ENCODE measurements at regions not wholly inside any gene's neighbourhood (a gene's known extent, or its start where the extent isn't known, plus 50 kb on each side); places are given as distances from the start of the nearest gene placed in this dataset.

- no peak for DNase-seq (ENCODE audit: low read depth in 1 of 2, low spot score in 2 of 2)
- no peaks in the 10 kb centered on the region for H3K4me1 ChIP-seq (replicated peaks)
Observed at GRCh38 chr13:99862244-99862643, 109.3 kb downstream of the ZIC5 start.

GRCh38 chr13:99861771-99862170 is 109.8 kb downstream of the ZIC5 start:
- no peak overlapping the region for H3K4me3 ChIP-seq
- no peaks in the 10 kb centered on the region for H3K9me3 ChIP-seq (replicated peaks)
- no peak overlapping the region for H3K27ac ChIP-seq
- H3K4me1 ChIP-seq (replicated peaks) = no peaks in the 10 kb centered on the region
- peaks cover 94% of the 10 kb centered on the region for H3K27me3 ChIP-seq (replicated peaks)
- DNase-seq (ENCODE audit: low read depth in 1 of 2, low spot score in 2 of 2) = no peak
- no peaks in the 10 kb centered on the region for H3K36me3 ChIP-seq

More at GRCh38 chr13:99862244-99862643, 109.3 kb downstream of the ZIC5 start:
- Histone ChIP-seq H3K9me3 (replicated peaks) (no peaks in the 10 kb centered on the region), H3K4me3 (no peak overlapping the region), H3K36me3 (no peaks in the 10 kb centered on the region), H3K27me3 (replicated peaks) (peaks cover 94% of the 10 kb centered on the region), H3K27ac (no peak overlapping the region)

- Histone ChIP-seq H3K27ac (no peak overlapping the region), H3K4me3 (no peak overlapping the region), H3K27me3 (replicated peaks) (peaks cover 96% of the 10 kb centered on the region), H3K36me3 (no peaks in the 10 kb centered on the region), H3K9me3 (replicated peaks) (no peaks in the 10 kb centered on the region), H3K4me1 (replicated peaks) (no peaks in the 10 kb centered on the region)
- peak in 1 of 2 experiments; percentile 42 for DNase-seq (ENCODE audit: low read depth in 1 of 2, low spot score in 2 of 2)
Observed at GRCh38 chr13:99860745-99861144, 110.8 kb downstream of the ZIC5 start.

GRCh38 chr13:99859178-99860177 is 112.1 kb downstream of the ZIC5 start:
- Histone ChIP-seq H3K4me1 (replicated peaks) (no peaks in the 10 kb centered on the region), H3K27me3 (replicated peaks) (peaks cover 95% of the 10 kb centered on the region), H3K4me3 (no peak overlapping the region), H3K9me3 (replicated peaks) (no peaks in the 10 kb centered on the region), H3K27ac (no peak overlapping the region), H3K36me3 (no peaks in the 10 kb centered on the region)
- DNase-seq (ENCODE audit: low read depth in 1 of 2, low spot score in 2 of 2) = peak in 1 of 2 experiments; percentile 50

- Histone ChIP-seq H3K4me3 (no peak overlapping the region), H3K27me3 (replicated peaks) (peaks cover 94% of the 10 kb centered on the region), H3K4me1 (replicated peaks) (no peaks in the 10 kb centered on the region), H3K9me3 (replicated peaks) (no peaks in the 10 kb centered on the region), H3K27ac (no peak overlapping the region), H3K36me3 (no peaks in the 10 kb centered on the region)
- DNase-seq (ENCODE audit: low read depth in 1 of 2, low spot score in 2 of 2) = peak in 1 of 2 experiments; percentile 39
Observed at GRCh38 chr13:99857738-99858137, 113.8 kb downstream of the ZIC5 start.

- Histone ChIP-seq H3K9me3 (replicated peaks) (no peaks in the 10 kb centered on the region), H3K27ac (no peak overlapping the region), H3K4me1 (replicated peaks) (no peaks in the 10 kb centered on the region), H3K36me3 (no peaks in the 10 kb centered on the region), H3K4me3 (no peak overlapping the region), H3K27me3 (replicated peaks) (peaks cover 84% of the 10 kb centered on the region)
- DNase-seq (ENCODE audit: low read depth in 1 of 2, low spot score in 2 of 2) = peak in 1 of 2 experiments; percentile 37
Observed at GRCh38 chr13:99855526-99856420, 115.8 kb downstream of the ZIC5 start.

- DNase-seq (ENCODE audit: low read depth in 1 of 2, low spot score in 2 of 2) = peak in 1 of 2 experiments; percentile 51
- Histone ChIP-seq H3K36me3 (no peaks in the 10 kb centered on the region), H3K27me3 (replicated peaks) (peaks cover 84% of the 10 kb centered on the region), H3K27ac (no peak overlapping the region), H3K9me3 (replicated peaks) (no peaks in the 10 kb centered on the region), H3K4me1 (replicated peaks) (no peaks in the 10 kb centered on the region), H3K4me3 (no peak overlapping the region)
Observed at GRCh38 chr13:99854366-99854765, 117.2 kb downstream of the ZIC5 start.

GRCh38 chr13:99847318-99847750 is 124.2 kb downstream of the ZIC5 start:
- Histone ChIP-seq H3K4me1 (replicated peaks) (no peaks in the 10 kb centered on the region), H3K27me3 (replicated peaks) (peaks cover 81% of the 10 kb centered on the region), H3K9me3 (replicated peaks) (no peaks in the 10 kb centered on the region), H3K36me3 (no peaks in the 10 kb centered on the region), H3K27ac (no peak overlapping the region), H3K4me3 (no peak overlapping the region)
- DNase-seq (ENCODE audit: low read depth in 1 of 2, low spot score in 2 of 2) = peak in 1 of 2 experiments; percentile 57

- Histone ChIP-seq H3K9me3 (replicated peaks) (no peaks in the 10 kb centered on the region), H3K36me3 (no peaks in the 10 kb centered on the region), H3K4me3 (no peak overlapping the region), H3K27ac (no peak overlapping the region), H3K27me3 (replicated peaks) (peaks cover 71% of the 10 kb centered on the region), H3K4me1 (replicated peaks) (no peaks in the 10 kb centered on the region)
- DNase-seq (ENCODE audit: low read depth in 1 of 2, low spot score in 2 of 2) = peak in 1 of 2 experiments; percentile 54
Observed at GRCh38 chr13:99845161-99845874, 126.2 kb downstream of the ZIC5 start.

- H3K9me3 ChIP-seq (replicated peaks) = no peaks in the 10 kb centered on the region
- H3K27ac ChIP-seq = no peak overlapping the region
- H3K4me3 ChIP-seq = no peak overlapping the region
- no peaks in the 10 kb centered on the region for H3K4me1 ChIP-seq (replicated peaks)
- peaks cover 64% of the 10 kb centered on the region for H3K27me3 ChIP-seq (replicated peaks)
- no peaks in the 10 kb centered on the region for H3K36me3 ChIP-seq
- DNase-seq (ENCODE audit: low read depth in 1 of 2, low spot score in 2 of 2) = peak in 1 of 2 experiments; percentile 55
Observed at GRCh38 chr13:99844421-99844820, 127.1 kb downstream of the ZIC5 start.

- DNase-seq (ENCODE audit: low read depth in 1 of 2, low spot score in 2 of 2) = peak in 1 of 2 experiments; percentile 53
- Histone ChIP-seq H3K4me3 (no peak overlapping the region), H3K4me1 (replicated peaks) (no peaks in the 10 kb centered on the region), H3K27ac (no peak overlapping the region), H3K27me3 (replicated peaks) (peaks cover 65% of the 10 kb centered on the region), H3K9me3 (replicated peaks) (no peaks in the 10 kb centered on the region), H3K36me3 (no peaks in the 10 kb centered on the region)
Observed at GRCh38 chr13:99843872-99844271, 127.7 kb downstream of the ZIC5 start.

GRCh38 chr13:99842405-99842804 is 129.2 kb downstream of the ZIC5 start:
- no peak for DNase-seq (ENCODE audit: low read depth in 1 of 2, low spot score in 2 of 2)
- no peaks in the 10 kb centered on the region for H3K4me1 ChIP-seq (replicated peaks)

GRCh38 chr13:99836291-99836690 is 135.3 kb downstream of the ZIC5 start:
- Histone ChIP-seq H3K4me3 (no peak overlapping the region), H3K27ac (no peak overlapping the region), H3K27me3 (replicated peaks) (peaks cover 44% of the 10 kb centered on the region), H3K9me3 (replicated peaks) (no peaks in the 10 kb centered on the region), H3K36me3 (no peaks in the 10 kb centered on the region), H3K4me1 (replicated peaks) (no peaks in the 10 kb centered on the region)
- no peak for DNase-seq (ENCODE audit: low read depth in 1 of 2, low spot score in 2 of 2)

More at GRCh38 chr13:99842405-99842804, 129.2 kb downstream of the ZIC5 start:
- H3K36me3 ChIP-seq = no peaks in the 10 kb centered on the region
- H3K4me3 ChIP-seq = no peak overlapping the region
- no peak overlapping the region for H3K27ac ChIP-seq
- no peaks in the 10 kb centered on the region for H3K9me3 ChIP-seq (replicated peaks)
- H3K27me3 ChIP-seq (replicated peaks) = peaks cover 59% of the 10 kb centered on the region

Data from SJSA1 (cell line).